MM.1S (cell line): ENCODE measurements at regions not wholly inside any gene's neighbourhood (a gene's known extent, or its start where the extent isn't known, plus 50 kb on each side); places are given as distances from the start of the nearest gene placed in this dataset.

Experiments used
- DNase-seq: peaks from one replicate; pipeline ENCODE4 v3.0.0-alpha.2; 2015
- H2AFZ ChIP-seq: fragments of 300-600 bp; sonication (generic); 2 replicates; pipeline ENCODE4 v1.6.0; 2016; ENCODE audit warnings: antibody characterized with exemption, low read length
- H3F3A ChIP-seq: fragments of 300-600 bp; sonication (generic); 2 replicates; pipeline ENCODE4 v1.6.1; 2016; ENCODE audit warnings: mild to moderate bottlenecking, antibody characterized with exemption, low read length, moderate library complexity, mixed read lengths; ENCODE audit not compliant: insufficient read depth
- H3K27ac ChIP-seq: fragments of 300-600 bp; sonication (generic); 2 replicates; pipeline ENCODE4 v1.5.1; 2016; ENCODE audit warnings: mild to moderate bottlenecking, low read length
- H3K27me3 ChIP-seq: fragments of 300-600 bp; sonication (generic); replicated peaks from 2 replicates; pipeline ENCODE4 v1.6.0; 2016; ENCODE audit warnings: low read length; ENCODE audit not compliant: insufficient read depth
- H3K36me3 ChIP-seq: fragments of 300-600 bp; sonication (generic); replicated peaks from 2 replicates; pipeline ENCODE4 v1.6.1; 2016; ENCODE audit warnings: mild to moderate bottlenecking, low read length, mixed read lengths; ENCODE audit not compliant: insufficient read depth
- H3K4me1 ChIP-seq: fragments of 300-600 bp; sonication (generic); 2 replicates; pipeline ENCODE4 v1.6.1; 2016; ENCODE audit warnings: low read length, mixed read lengths
- H3K4me2 ChIP-seq: fragments of 300-600 bp; sonication (generic); 2 replicates; pipeline ENCODE4 v1.6.0; 2016; ENCODE audit warnings: low read depth, low read length
- H3K4me3 ChIP-seq: fragments of 300-600 bp; sonication (generic); 2 replicates; pipeline ENCODE4 v1.5.1; 2016; ENCODE audit warnings: low read length, mixed read lengths
- H3K79me2 ChIP-seq: fragments of 300-600 bp; sonication (generic); 2 replicates; pipeline ENCODE4 v1.6.1; 2016; ENCODE audit warnings: mixed run types, low read length, mixed read lengths
- H3K9ac ChIP-seq: fragments of 300-600 bp; sonication (generic); 2 replicates; pipeline ENCODE4 v1.6.1; 2016; ENCODE audit warnings: low read length, mixed read lengths
- H3K9me2 ChIP-seq: fragments of 300-600 bp; sonication (generic); replicated peaks from 2 replicates; pipeline ENCODE4 v1.6.1; 2016; ENCODE audit warnings: mild to moderate bottlenecking, low read length, mixed read lengths; ENCODE audit not compliant: insufficient read depth
- H3K9me3 ChIP-seq: fragments of 300-600 bp; sonication (generic); replicated peaks from 2 replicates; pipeline ENCODE4 v1.6.1; 2016; ENCODE audit warnings: mild to moderate bottlenecking, low read length, mixed read lengths; ENCODE audit not compliant: insufficient read depth
- H4K20me1 ChIP-seq: fragments of 300-600 bp; sonication (generic); 2 replicates; pipeline ENCODE4 v1.6.1; 2016; ENCODE audit warnings: mild to moderate bottlenecking, low read length, moderate library complexity, mixed read lengths; ENCODE audit not compliant: insufficient read depth
- CTCF ChIP-seq: fragments of 300-600 bp; sonication (generic); IDR thresholded peaks from 2 replicates; pipeline ENCODE4 v1.5.1; 2016; ENCODE audit warnings: antibody characterized with exemption, low read length, mixed read lengths
- EZH2 ChIP-seq: fragments of 300-600 bp; sonication (generic); optimal IDR thresholded peaks from 2 replicates; pipeline ENCODE3; 2017; ENCODE audit warnings: low read depth, mild to moderate bottlenecking, antibody characterized with exemption, low read length, mixed read lengths
- EZH2phosphoT487 ChIP-seq: fragments of 300-600 bp; sonication (generic); IDR thresholded peaks from 2 replicates; pipeline ENCODE4 v1.6.1; 2018; ENCODE audit warnings: antibody characterized with exemption, low read length

- Histone ChIP-seq H3K36me3 (no peaks in the 10 kb centered on the region), H3K9me3 (no peaks in the 10 kb centered on the region), H3K79me2 (no peaks in the 10 kb centered on the region), H2AFZ (no peak overlapping the region), H4K20me1 (no peaks in the 10 kb centered on the region), H3K4me3 (no peak overlapping the region), H3K27me3 (no peaks in the 10 kb centered on the region), H3K9me2 (no peaks in the 10 kb centered on the region), H3K27ac (no peak overlapping the region), H3K4me1 (no peaks in the 10 kb centered on the region), H3K4me2 (no peak overlapping the region), H3F3A (no peaks in the 10 kb centered on the region), H3K9ac (no peak overlapping the region)
- TF ChIP-seq EZH2phosphoT487 = no peak
- no peak for TF ChIP-seq CTCF
- TF ChIP-seq EZH2 = no peak
- no peak for DNase-seq
Observed at GRCh38 chr14:84767434-84767833, 762.5 kb upstream of the FLRT2 start.

- H3K9me3 ChIP-seq = no peaks in the 10 kb centered on the region
- no peaks in the 10 kb centered on the region for H3F3A ChIP-seq
- H2AFZ ChIP-seq = no peak overlapping the region
- H3K36me3 ChIP-seq = no peaks in the 10 kb centered on the region
- no peaks in the 10 kb centered on the region for H3K27me3 ChIP-seq
- no peaks in the 10 kb centered on the region for H3K9me2 ChIP-seq
- TF ChIP-seq EZH2 = no peak
- no peak for TF ChIP-seq EZH2phosphoT487
- TF ChIP-seq CTCF = no peak
- H3K79me2 ChIP-seq = no peaks in the 10 kb centered on the region
- no peak for DNase-seq
- H3K4me3 ChIP-seq = no peak overlapping the region
- no peaks in the 10 kb centered on the region for H3K4me1 ChIP-seq
- H4K20me1 ChIP-seq = no peaks in the 10 kb centered on the region
- no peak overlapping the region for H3K4me2 ChIP-seq
- no peak overlapping the region for H3K9ac ChIP-seq
- no peak overlapping the region for H3K27ac ChIP-seq
Observed at GRCh38 chr14:84770030-84770429, 759.9 kb upstream of the FLRT2 start.

- Histone ChIP-seq H3K4me1 (no peaks in the 10 kb centered on the region), H3F3A (no peaks in the 10 kb centered on the region), H3K4me2 (no peak overlapping the region), H3K4me3 (no peak overlapping the region), H3K79me2 (no peaks in the 10 kb centered on the region), H3K36me3 (no peaks in the 10 kb centered on the region), H3K27ac (no peak overlapping the region), H3K9ac (no peak overlapping the region), H4K20me1 (no peaks in the 10 kb centered on the region), H3K9me3 (no peaks in the 10 kb centered on the region), H3K27me3 (no peaks in the 10 kb centered on the region), H2AFZ (no peak overlapping the region), H3K9me2 (no peaks in the 10 kb centered on the region)
- DNase-seq = no peak
- TF ChIP-seq EZH2 (no peak), EZH2phosphoT487 (no peak)
Observed at GRCh38 chr14:84777356-84777755, 752.6 kb upstream of the FLRT2 start.

- no peaks in the 10 kb centered on the region for H3K4me1 ChIP-seq
- TF ChIP-seq EZH2 (no peak), EZH2phosphoT487 (no peak), CTCF (no peak)
- H3K9me3 ChIP-seq = no peaks in the 10 kb centered on the region
- H3K27ac ChIP-seq = no peak overlapping the region
- H3K4me2 ChIP-seq = no peak overlapping the region
- no peak for DNase-seq
- H2AFZ ChIP-seq = no peak overlapping the region
- no peaks in the 10 kb centered on the region for H3K36me3 ChIP-seq
- H3K4me3 ChIP-seq = no peak overlapping the region
- no peaks in the 10 kb centered on the region for H3K79me2 ChIP-seq
- H3K9ac ChIP-seq = no peak overlapping the region
- no peaks in the 10 kb centered on the region for H3K9me2 ChIP-seq
- no peaks in the 10 kb centered on the region for H3F3A ChIP-seq
- H4K20me1 ChIP-seq = no peaks in the 10 kb centered on the region
- no peaks in the 10 kb centered on the region for H3K27me3 ChIP-seq
Observed at GRCh38 chr14:84782902-84783301, 747.0 kb upstream of the FLRT2 start.
